HG03159 (cell line): ENCODE measurements at regions not wholly inside any gene's neighbourhood (a gene's known extent, or its start where the extent isn't known, plus 50 kb on each side); places are given as distances from the start of the nearest gene placed in this dataset.

Experiments
- ATAC-seq: cut with Tn5 transposase; IDR thresholded peaks from one replicate; pipeline ENCODE4 v1.9.1; 2021; ENCODE audit warnings: mild to moderate bottlenecking, moderate library complexity; ENCODE audit not compliant: unreplicated experiment

DNA sequence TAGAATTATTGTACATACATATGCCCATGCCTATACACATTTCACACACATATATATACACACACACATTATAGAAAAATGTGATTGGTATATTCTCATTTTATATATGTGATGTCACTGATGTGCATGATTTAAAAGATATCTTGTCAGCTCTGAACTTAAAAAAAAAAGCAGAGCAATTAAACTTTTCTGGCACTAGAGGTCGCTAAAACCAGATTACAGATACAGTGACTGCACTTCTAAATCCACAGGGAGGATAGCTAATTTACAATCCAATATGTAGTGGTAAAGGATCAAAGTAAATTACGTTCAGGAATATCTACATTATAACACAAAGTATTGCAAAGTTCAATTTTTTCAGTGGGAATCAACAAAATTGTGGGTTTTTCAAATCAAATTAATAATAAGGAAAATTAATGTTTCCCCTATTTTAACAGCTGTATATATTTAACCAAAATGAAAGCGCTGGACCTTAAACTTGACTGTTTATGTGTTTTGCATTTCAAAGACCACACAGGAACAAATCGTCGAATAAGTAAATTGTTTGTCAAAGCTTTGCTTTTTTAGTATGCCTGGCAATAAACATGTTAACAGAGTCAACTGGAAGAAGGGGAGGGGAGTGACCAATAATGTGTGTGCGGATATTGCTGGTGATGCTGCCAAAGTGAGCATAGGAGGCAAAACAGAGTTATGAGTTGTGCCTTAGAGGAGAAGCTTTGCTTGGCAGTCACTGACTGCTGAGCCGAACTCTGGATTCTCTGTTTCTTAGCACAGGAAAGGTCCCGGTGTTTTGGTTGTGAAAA is 1201.4 kb upstream of the C9orf72 start:
- no peak for ATAC-seq

DNA sequence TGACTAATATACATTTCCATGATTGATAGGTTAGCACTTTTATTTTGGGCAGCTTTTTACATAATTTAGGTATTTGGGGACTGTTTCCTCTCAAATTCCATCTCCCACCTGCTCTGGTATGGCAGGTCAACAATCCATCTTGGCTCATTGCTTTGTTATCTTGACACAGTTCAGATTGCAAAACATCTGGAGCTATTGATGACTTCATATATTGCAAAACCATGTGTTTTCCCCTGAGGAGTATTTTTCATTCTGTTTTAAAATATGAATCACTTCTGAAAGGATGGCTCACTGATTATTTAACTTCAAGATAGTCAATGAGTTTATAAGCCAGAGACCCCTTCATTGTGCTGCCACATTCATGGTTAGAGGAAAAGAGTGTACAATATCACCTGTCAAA is 1206.0 kb upstream of the C9orf72 start:
- ATAC-seq: no peak

DNA sequence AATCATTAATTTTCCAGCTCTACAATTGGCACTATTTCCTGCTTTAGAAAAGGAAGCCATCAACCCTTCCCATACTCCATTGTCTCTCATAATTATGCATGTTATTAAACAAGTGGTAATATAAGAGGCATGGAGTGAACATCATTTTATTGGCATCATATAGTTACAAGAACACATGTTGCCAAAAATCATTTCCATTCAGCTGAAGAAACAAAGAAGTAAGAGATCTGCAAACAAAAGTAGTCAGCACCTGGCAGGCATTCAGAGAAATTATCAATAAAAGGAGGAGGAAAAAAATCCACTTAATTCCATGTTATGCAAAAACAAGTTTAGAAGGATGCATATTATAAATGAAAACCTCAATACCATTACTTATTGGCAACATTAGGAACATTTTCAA is 1208.2 kb upstream of the C9orf72 start:
- no peak for ATAC-seq

DNA sequence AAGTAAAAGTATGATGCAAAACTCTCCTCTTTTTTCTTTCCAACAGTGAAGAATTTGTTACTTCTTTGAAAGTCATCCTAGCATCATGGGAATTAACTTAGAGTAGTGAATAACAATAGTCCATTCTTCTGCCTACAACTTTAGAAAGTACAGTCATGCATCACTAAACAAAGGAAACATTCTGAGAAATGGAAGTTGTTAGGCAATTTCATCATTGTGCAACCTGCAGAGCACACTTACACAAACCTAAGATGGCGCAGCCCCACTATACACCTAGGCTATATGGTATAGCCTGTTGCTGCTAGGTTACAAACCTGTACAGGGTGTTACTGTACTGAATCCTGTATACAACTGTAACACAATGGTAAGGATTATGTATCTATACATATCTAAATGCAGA is 1209.3 kb upstream of the C9orf72 start:
- no peak for ATAC-seq

DNA sequence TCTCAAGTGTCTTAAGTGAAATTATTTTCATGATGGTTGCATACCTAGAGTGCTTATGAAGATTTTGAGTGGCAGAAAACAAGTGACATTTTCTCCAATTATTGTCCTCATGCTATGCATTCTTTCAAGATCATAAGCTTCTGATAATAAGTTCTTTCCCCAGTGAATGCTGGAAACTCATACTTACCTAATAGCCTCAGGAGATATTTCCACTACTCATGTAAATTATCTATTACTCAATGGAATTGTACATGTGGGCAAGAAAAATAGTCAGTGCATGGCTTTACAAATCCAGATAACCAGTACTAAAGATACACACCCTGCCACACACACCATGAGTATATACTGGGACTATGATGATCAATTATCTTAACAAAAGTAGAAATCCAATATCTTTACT is 1219.4 kb upstream of the C9orf72 start:
- ATAC-seq: no peak

DNA sequence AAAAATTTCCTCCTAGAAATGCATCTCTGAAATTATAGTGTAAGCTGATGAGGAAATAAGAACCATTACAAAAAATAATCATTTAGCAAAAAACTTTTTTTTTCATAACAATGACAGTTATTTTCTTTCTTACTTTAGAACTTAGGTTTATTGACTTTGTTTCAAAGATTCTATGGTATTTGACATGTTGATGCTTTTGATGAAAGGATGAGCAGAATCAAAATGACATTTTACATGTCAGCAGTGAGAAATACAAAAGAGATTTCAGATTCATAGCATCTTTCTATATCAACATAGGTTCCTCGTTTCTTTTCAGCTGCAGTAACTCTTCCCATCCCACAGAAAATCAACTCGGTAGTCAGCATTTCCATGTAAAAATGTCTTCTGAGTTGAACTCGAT is 1226.6 kb upstream of the C9orf72 start:
- no peak for ATAC-seq

DNA sequence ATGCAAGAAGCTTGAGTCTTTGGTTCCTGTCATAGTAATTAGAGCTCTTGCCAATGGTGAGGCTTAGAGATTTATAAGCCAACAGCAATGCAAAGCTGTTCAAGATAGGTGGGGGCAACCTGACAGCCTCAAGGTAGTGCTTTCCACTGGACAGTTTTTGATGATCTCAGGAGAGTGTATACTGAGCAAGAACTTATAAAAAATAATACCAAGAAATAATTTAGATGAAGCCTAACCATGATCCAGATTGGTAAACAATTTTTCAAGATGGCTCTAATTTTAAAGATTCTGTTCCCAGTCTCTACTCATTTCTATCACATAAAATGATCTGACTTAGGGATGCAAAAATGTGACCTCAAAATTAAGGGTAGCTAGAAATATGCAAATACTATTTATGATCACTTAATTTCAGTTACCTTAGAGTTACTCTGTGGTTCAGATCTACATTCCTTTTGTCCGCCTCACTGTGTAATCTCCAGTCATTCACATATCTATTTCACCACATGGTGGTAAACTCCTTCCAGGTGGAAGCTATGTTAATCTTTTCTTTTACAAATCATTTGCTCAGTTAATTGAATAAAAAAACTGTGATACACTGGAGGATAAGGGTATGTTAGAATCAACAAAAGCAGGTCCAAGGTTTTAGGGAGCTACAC is 1228.0 kb upstream of the C9orf72 start:
- ATAC-seq: no peak

DNA sequence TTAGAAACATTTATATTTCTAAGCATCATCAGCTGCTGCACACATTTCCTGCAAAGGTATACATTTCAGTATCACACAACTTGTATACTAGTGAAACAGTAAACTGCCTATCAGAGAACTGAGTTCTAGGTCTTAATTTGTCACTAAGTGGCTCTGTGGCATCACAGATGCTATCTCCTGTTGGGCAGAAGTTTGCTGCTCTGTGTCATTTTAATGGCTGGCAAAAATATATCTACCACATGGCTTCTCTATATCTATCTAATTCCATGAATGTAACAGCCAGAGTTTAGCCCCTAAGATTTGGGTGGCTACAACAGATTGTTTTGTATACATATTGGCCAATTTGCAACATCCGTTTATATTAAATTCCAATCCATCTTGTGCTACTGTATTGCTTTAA is 1231.9 kb upstream of the C9orf72 start:
- ATAC-seq: no peak

DNA sequence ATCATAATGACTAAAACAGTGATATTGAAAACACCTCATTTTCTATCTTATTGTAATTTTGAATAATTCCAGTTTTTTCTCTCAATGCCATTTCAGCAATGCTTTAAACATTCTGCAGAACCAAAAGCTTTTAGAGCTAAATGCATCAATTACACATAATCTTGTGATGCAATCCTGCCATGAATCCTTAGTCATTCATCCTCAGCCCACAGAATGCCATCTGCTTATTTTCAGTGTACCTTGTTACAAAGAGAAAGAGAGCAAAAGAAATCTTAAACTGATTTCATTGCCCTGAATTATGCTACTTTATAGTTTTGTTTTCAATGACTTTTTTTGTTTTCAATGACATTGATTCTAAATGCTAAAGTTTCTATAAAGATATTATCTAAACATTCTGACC is 1234.8 kb upstream of the C9orf72 start:
- ATAC-seq: no peak

DNA sequence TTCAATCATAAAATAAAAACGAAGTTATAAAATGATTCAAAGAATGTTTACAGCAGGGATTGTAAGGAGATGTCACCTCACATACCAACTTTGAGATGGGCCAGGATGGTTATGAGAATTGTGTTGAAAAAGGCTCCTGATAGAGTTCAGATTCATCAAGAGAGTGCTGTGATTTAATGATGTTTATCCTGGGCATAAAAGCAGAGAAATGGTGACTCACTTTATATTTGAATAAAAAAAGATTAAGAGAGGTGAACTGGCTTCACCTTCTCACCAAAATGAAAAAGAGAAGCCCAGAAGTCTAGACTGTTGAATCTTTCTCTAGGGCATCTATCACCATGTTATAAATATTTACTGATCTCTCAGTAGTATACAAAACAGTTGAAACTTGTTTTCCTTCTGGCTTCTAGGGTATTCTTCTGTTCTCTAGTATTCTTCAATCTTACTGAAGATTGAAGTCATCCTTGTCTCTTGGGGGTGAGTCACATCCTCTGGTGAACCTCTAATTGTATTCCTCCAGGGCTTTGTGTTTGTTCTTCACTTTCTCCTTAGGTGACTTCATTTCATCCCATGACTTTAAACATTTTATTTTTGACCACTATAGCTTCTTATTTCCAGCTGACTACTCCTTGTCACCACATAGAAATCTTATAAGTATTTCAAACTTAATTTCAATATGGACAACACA is 1237.3 kb upstream of the C9orf72 start:
- ATAC-seq: no peak

DNA sequence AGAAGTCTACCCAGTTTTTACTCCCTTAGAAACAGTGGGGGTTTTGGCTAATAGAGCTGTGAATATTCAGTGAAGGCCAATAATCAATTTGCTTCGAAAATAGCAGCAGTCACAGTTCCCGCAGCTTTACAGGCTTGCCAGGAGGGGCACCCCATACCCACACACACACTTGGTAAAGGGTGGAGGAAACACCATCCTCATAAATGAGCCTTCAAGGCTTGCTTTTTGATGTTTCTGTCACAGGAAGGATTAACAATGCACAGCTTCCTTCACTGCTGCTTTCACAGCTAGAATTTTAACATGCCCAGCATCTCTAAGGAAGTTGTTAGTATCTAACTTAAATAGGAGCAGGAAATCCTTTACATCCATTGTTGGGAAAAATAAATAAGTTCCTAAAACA is 1247.5 kb upstream of the C9orf72 start:
- no peak for ATAC-seq

DNA sequence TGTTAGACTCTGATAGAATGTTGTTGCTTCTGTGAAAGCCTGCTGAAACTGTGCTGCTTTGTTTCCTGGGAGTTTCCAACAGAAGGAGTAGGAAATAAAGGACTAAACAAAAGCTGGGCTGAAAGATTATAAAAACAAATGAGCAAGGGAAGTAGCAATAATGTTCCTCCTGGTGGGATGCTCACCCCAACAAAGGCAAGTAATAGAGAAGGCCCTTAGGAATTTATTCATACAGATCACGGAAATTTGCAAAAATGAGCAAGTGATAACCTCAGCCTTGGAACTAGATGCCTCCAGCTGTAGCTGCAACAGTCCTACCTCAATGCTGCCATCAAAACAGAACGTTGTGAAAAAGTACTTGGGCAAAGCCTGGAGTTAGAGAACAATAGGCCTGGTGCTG is 1248.0 kb upstream of the C9orf72 start:
- no peak for ATAC-seq

DNA sequence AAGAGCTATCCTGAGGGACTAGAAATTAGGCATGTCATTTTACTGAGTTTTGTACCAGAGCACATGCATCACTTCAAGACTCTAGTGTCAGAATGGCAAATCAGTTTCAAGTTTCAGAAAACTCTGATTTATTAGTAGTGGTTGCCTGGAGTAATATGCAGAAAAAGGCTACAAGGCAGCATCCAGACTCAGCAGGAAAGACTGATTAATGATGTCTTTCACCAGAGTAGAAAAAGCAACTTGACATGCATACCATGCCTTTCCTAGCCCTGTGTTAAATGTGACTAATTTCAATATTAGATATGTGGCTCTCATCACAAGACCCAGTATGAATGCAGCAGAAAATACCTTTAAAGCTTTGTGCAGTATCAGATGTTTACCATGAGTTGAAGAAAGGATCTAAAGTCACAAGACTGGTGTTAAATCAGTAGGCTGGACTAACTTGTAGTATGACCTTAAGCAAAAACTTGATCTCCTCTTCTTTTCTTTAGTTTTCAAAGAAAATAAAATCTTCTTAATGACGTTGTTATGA is 1251.2 kb upstream of the C9orf72 start:
- no peak for ATAC-seq

DNA sequence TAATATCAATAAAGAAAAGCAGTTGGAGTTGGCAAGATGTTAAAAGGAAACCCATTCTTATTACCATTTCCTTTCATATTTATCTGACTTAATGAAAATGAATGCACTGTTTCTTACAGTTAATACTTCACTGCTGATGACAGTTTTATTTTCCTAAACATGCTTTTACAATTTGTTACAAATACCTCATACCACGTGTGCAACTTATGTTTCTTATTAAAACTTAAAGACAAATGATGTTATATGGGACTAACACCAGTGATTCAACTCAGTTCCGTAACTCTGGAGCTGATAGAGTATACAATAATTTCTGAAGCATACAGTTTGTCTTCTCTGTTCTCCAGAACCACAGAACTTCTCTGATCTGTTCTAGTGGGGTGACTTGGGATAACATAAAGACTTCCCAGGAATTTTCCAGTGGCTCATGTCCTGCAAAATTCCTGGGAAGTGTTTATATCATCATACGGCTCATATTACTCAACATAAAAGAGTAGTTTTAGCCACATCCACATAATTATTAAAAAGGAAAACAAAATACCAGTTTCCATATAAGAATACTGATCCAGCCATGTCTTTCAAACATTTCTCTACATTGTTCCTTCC is 1259.0 kb upstream of the C9orf72 start:
- ATAC-seq: no peak

DNA sequence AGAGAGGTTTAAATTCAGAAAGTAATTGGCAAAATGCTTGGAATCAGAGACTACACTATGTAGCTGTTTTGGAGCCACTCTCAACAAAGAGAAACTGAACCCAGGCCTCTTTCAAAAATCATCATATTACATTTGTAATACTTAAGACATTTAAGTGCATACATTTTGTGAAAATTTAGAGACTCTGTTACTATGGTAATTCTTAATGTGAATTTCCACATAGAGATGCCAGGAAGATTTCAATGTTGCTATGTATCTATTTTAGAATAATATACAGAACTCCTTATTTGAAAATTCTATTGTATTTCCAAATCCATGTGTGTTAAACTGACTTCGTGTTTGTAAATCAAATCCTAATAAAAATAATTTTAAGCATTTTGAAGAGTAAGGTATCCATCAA is 1260.9 kb upstream of the C9orf72 start:
- no peak for ATAC-seq

DNA sequence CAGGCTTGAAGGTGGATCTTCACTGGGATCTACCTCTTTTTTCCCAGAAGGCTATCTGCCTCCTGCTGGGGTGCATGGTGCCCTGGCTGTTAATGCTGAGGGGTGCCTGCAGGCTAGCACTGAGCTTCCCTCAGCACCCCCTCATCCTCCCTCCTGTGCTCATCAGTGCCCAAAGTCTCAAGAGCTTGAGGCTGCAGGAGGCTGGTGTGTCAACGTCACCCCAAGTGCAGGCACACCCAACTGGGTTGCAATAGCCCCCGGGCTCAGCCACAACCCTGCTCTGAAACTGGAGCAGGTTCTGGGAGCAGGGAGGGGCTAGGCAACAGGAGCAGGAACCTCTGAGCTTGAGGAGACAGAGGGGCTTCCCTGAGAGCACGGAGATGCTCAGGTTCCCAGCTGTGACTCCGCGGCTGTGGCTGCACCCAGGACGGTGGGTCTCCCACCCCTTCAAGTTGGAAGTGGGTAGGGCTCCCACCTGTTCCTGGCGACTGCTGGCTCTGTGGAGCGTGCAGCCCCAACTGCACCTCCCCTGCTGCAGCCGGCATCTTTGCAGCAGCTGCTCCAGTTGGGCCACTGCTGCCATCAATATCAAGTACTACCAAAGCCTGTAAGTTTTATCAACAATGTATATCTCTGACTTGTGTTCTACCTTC is 1266.6 kb upstream of the C9orf72 start:
- no peak for ATAC-seq

DNA sequence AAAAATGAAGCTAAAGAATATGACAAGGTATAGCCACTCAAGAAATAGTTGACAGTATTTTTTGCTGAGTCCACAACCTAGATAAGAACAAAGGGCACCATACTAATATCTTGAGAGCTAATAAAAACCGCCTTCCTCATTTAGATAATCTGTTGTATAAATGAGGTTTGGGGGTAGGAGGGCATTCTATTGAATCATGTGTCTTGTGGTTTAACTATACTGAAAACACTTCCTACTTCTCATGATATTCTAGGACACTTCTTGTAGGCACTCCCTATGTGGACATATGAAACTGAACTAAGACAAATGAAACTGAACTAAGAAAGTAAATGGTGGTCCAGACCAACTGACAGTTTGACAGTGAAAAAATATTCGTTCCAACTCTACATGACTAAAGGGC is 1268.5 kb upstream of the C9orf72 start:
- ATAC-seq: no peak

DNA sequence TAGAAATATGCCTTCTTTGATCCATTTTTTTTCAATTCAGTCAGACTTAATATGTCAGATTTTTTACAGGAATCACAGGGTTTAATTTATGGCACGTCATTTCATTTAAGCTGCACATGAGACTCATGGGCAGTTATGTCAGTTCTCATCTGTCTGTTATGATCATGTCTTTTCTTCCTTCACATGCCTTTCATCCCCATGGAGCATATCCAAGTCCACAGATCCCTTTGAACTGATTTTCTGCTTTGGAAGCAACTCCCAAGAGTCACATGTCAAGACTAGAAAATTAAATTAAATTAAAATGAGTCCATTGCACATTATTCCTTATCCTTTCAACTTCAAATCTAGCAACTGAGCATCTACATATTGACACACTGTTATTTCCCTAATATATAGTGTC is 1274.0 kb upstream of the C9orf72 start:
- no peak for ATAC-seq

DNA sequence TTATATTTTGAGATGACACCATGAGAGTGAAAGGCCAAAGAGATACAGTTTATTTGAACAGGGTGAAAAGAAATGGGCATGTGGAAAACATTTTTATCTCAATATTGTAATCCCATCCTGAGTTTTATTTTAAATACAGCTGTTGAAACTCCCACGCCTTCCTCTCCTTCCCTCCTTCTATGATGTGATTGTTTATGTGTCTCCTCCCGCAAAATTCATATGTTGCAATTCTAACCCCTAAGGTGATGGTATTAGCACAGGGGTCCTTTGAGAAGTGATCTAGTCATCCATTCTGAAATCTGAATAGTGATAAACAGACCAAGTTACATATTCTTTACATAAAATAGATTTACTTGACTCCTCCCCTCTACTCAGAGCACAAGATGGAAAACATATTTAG is 1275.4 kb upstream of the C9orf72 start:
- no peak for ATAC-seq

DNA sequence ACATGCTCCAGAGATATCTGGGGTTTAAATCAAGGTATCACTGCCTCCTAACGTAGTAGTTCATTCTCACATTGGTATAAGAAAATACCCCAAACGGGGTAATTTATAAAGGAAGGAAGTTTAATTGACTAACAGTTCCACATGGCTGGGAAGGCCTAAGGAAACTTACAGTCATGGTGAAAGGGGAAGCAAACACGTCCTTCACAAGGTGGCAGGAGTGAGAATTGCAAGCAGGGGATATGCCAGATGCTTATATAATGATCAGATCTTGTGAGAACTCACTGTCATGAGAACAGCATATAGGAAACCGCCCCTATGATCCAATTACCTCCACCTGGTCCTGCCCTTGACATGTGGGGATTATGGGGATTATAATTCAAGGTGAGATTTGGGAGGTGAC is 1280.2 kb upstream of the C9orf72 start:
- ATAC-seq: no peak

DNA sequence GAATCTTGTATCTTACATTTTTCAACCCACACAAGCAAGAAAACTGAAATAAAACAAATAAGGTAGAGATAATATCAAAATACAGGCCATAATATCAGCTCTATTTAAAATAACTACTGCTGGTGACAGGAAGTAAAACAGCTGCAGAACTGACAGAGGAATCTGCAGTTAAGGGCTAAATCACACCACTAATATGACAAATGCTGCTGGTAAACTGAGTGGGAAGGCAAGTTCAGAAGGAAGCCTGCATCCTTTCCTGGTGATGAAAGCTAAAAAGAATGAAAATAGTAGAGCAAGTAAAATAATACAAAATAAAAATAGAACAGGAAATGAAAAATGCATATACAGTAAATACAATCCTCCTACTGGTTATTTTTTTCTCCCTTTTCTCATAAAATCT is 1293.7 kb upstream of the C9orf72 start:
- no peak for ATAC-seq
